ENCODE measurements at regions not wholly inside any gene's neighbourhood (a gene's known extent, or its start where the extent isn't known, plus 50 kb on each side); places are given as distances from the start of the nearest gene placed in this dataset.

GRCh38 chr3:153744889-153745288 lies 376.3 kb upstream of the ARHGEF26 start:
- TF ChIP-seq, protein P1, sequence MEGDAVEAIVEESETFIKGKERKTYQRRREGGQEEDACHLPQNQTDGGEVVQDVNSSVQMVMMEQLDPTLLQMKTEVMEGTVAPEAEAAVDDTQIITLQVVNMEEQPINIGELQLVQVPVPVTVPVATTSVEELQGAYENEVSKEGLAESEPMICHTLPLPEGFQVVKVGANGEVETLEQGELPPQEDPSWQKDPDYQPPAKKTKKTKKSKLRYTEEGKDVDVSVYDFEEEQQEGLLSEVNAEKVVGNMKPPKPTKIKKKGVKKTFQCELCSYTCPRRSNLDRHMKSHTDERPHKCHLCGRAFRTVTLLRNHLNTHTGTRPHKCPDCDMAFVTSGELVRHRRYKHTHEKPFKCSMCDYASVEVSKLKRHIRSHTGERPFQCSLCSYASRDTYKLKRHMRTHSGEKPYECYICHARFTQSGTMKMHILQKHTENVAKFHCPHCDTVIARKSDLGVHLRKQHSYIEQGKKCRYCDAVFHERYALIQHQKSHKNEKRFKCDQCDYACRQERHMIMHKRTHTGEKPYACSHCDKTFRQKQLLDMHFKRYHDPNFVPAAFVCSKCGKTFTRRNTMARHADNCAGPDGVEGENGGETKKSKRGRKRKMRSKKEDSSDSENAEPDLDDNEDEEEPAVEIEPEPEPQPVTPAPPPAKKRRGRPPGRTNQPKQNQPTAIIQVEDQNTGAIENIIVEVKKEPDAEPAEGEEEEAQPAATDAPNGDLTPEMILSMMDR (IDR thresholded peaks at IDR 0.05) = no peak
- no peak for TF ChIP-seq EZH2 (IDR thresholded peaks at IDR 0.05; ENCODE audit: borderline replicate concordance, insufficient read depth, low read depth, low read length, poor library complexity, severe bottlenecking)
